Gastroesophageal sphincter (tissue), 3 donors: ENCODE measurements at regions not wholly inside any gene's neighbourhood (a gene's known extent, or its start where the extent isn't known, plus 50 kb on each side); places are given as distances from the start of the nearest gene placed in this dataset.

Experiments used
- CTCF ChIP-seq, 4 experiments: fragments of 200-600 bp in 2 of 4; fragments of 450-650 bp in 2 of 4; sonication (generic) in 1 of 4; IDR thresholded peaks; one replicate each; pipeline ENCODE4 v1.5.1; 2017 to 2019; ENCODE audit warnings: antibody characterized with exemption in 4 of 4, mild to moderate bottlenecking in 2 of 4, moderate library complexity in 2 of 4
- EP300 ChIP-seq: sonication (generic); formaldehyde crosslinking; IDR thresholded peaks from one replicate; pipeline ENCODE4 v1.6.1; 2017; ENCODE audit warnings: antibody characterized with exemption, mild to moderate bottlenecking
- POLR2AphosphoS5 ChIP-seq: sonication (generic); formaldehyde crosslinking; IDR thresholded peaks from one replicate; pipeline ENCODE4 v1.6.1; 2017; ENCODE audit warnings: antibody characterized with exemption

GRCh38 chr1:81129366-81129765 is 671.4 kb upstream of the ADGRL2 start:
- no peak for TF ChIP-seq POLR2AphosphoS5
- no peak for TF ChIP-seq CTCF (IDR thresholded peaks at IDR 0.05)
- TF ChIP-seq EP300: no peak
